HepG2 (cell line): ENCODE measurements at regions not wholly inside any gene's neighbourhood (a gene's known extent, or its start where the extent isn't known, plus 50 kb on each side); places are given as distances from the start of the nearest gene placed in this dataset.

Experiments
- ATAC-seq: fragments of 200-7000 bp; cut with Tn5 transposase; 3 replicates; pipeline ENCODE4 v1.9.1; 2020; ENCODE audit warnings: mild to moderate bottlenecking, moderate library complexity
- BruUV-seq: library from RNA; stranded (reverse); fragments of 400-500 nt; replicated peaks from 2 replicates; lab custom pipeline; 2021; lab: Mats Ljungman, UMichigan
- CTCF ChIA-PET: fragments of 300-600 bp; formaldehyde crosslinking; extraction: SDS; loops from one replicate; lab custom pipeline; 2021; ENCODE audit warnings: low total read pairs, inconsistent platforms, low intra/inter-chr PET ratio; lab: Yijun Ruan, JAX
- POLR2A ChIA-PET: fragments of 350-600 bp; sonication (Branson Sonifier 250); formaldehyde crosslinking; loops from one replicate; lab custom pipeline; 2020; ENCODE audit warnings: antibody characterized with exemption, inconsistent platforms; lab: Yijun Ruan, JAX
- DNase-seq: peaks from one replicate; pipeline ENCODE4 v3.0.0-alpha.2; 2015; ENCODE audit warnings: low spot score
- FAIRE-seq: peaks from 3 replicates; lab custom pipeline; 2011; peaks lifted over from hg19 to GRCh38; lab: Jason Lieb, UNC
- H2AFZ ChIP-seq: one replicate; pipeline ENCODE4 v1.6.1; 2011; ENCODE audit warnings: low read length, inconsistent platforms
- H3K27ac ChIP-seq: fragments of 300-600 bp; 3 replicates; pipeline ENCODE4 v1.8.0; 2011; ENCODE audit warnings: mixed run types, mild to moderate bottlenecking, mixed read lengths, low read length, inconsistent platforms; ENCODE audit not compliant: insufficient read depth; ENCODE audit errors: extremely low read length
- H3K27me3 ChIP-seq, 2 experiments: fragments of 200-600 bp in 1 of 2; 2 replicates in 1 of 2; 3 replicates in 1 of 2; pipeline versions ENCODE4 v1.6.0 to v1.8.0; 2011; ENCODE audit warnings: low read length in 2 of 2, mild to moderate bottlenecking in 2 of 2, moderate library complexity in 2 of 2, inconsistent platforms in 1 of 2; ENCODE audit not compliant: insufficient read depth in 2 of 2, control insufficient read depth in 1 of 2
- H3K36me3 ChIP-seq, 2 experiments: fragments of 200-600 bp in 1 of 2; replicated peaks in 1 of 2; 2 replicates in 1 of 2; 3 replicates in 1 of 2; pipeline versions ENCODE4 v1.5.1 to v1.8.0; 2011; ENCODE audit warnings: low read length in 2 of 2, inconsistent platforms in 1 of 2; ENCODE audit not compliant: insufficient read depth in 2 of 2, control insufficient read depth in 1 of 2
- H3K4me1 ChIP-seq: 2 replicates; pipeline ENCODE4 v1.5.1; 2012; ENCODE audit warnings: low read length, inconsistent platforms; ENCODE audit not compliant: insufficient read depth
- H3K4me2 ChIP-seq: 2 replicates; pipeline ENCODE4 v1.6.0; 2011; ENCODE audit warnings: low read depth, low read length, inconsistent platforms
- H3K4me3 ChIP-seq, 3 experiments: fragments of 200-600 bp in 1 of 3; sonication (generic), shearing (Covaris generic) in 1 of 3; replicated peaks in 1 of 3; 2 replicates each; pipeline ENCODE4 v1.5.1; 2011 to 2016; ENCODE audit warnings: low read length in 3 of 3, inconsistent platforms in 2 of 3, low read depth in 2 of 3, mild to moderate bottlenecking in 2 of 3, control low read depth in 1 of 3, mixed read lengths in 1 of 3; ENCODE audit not compliant: insufficient read depth in 1 of 3
- H3K79me2 ChIP-seq: one replicate; pipeline ENCODE4 v1.6.1; 2011; ENCODE audit warnings: low read length, inconsistent platforms; ENCODE audit not compliant: insufficient read depth
- H3K9ac ChIP-seq: 2 replicates; pipeline ENCODE4 v1.6.0; 2011; ENCODE audit warnings: mild to moderate bottlenecking, low read depth, low read length, inconsistent platforms; ENCODE audit not compliant: insufficient read depth
- H3K9me3 ChIP-seq: 2 replicates; pipeline ENCODE4 v1.5.1; 2012; ENCODE audit warnings: mild to moderate bottlenecking, low read length
- H4K20me1 ChIP-seq: 2 replicates; pipeline ENCODE4 v1.6.0; 2011; ENCODE audit warnings: inconsistent platforms, mild to moderate bottlenecking, low read length, moderate library complexity; ENCODE audit not compliant: insufficient read depth
- HCFC1 ChIP-seq: fragments of 150-350 bp; IDR thresholded peaks from 2 replicates; pipeline ENCODE4 v1.6.1; 2014; ENCODE audit warnings: low read depth, low read length
- NFRKB ChIP-seq: fragments of 450-650 bp; IDR thresholded peaks from 2 replicates; pipeline ENCODE4 v1.6.1; 2017
- ZFAT ChIP-seq: sonication (generic); formaldehyde crosslinking; conservative IDR thresholded peaks from 2 replicates; pipeline ENCODE4 v1.8.1; 2023; ENCODE audit warnings: missing genetic modification reagents, inconsistent platforms
- ZNF441 ChIP-seq: sonication (generic); formaldehyde crosslinking; IDR thresholded peaks from 2 replicates; pipeline ENCODE4 v1.7.0; 2021; ENCODE audit warnings: missing genetic modification reagents, borderline replicate concordance
- ZNF619 ChIP-seq: sonication (generic); formaldehyde crosslinking; IDR thresholded peaks from 2 replicates; pipeline ENCODE4 v1.4.0; 2020; ENCODE audit warnings: mild to moderate bottlenecking, missing genetic modification reagents
- WGBS: methylation state at CpG from one replicate; pipeline ENCODE4 v1.1.6; 2017; ENCODE audit warnings: low lambda C conversion rate; 5-methylcytosine and 5-hydroxymethylcytosine counted together
- in situ Hi-C: cut with HindIII; loops from 2 replicates; pipeline ENCODE4 v1.10.0; 2017; ENCODE audit warnings: low pct_unique_long_range_greater_than_20kb; ENCODE audit not compliant: extremely low pct_ligation_motif_present
- intact Hi-C: fragments of 100-400 bp; cut with micrococcal nuclease; formaldehyde crosslinking; loops from one replicate; pipeline ENCODE4 v1.10.0; 2022; ENCODE audit not compliant: unreplicated experiment
- TF ChIP-seq, protein P1 (sequence below): sonication (generic); formaldehyde crosslinking; IDR thresholded peaks from 2 replicates; pipeline ENCODE4 v1.4.0; 2020; ENCODE audit warnings: mild to moderate bottlenecking, missing genetic modification reagents, borderline replicate concordance
- TF ChIP-seq, protein P2 (sequence below): fragments of 450-650 bp; IDR thresholded peaks from 2 replicates; pipeline ENCODE4 v1.6.1; 2017

- in situ Hi-C loops: no loop called here
- ChIA-PET CTCF (no interaction called here), POLR2A (no interaction called here)
- FAIRE-seq (no peak), DNase-seq (no peak), ATAC-seq (no peak)
- H3K4me3 ChIP-seq: no peak overlapping the region
- WGBS: 26% methylated on average over 3 of the region's 3 CpGs
- H3K9me3 ChIP-seq: peaks cover 6% of the 10 kb centered on the region; the same call in 1 of the 2 replicates
- TF ChIP-seq ZNF619 (CRISPR knock-in tag): no peak
- TF ChIP-seq NFRKB: no peak
- no peak for TF ChIP-seq ZNF441 (CRISPR knock-in tag)
- TF ChIP-seq, protein P1, sequence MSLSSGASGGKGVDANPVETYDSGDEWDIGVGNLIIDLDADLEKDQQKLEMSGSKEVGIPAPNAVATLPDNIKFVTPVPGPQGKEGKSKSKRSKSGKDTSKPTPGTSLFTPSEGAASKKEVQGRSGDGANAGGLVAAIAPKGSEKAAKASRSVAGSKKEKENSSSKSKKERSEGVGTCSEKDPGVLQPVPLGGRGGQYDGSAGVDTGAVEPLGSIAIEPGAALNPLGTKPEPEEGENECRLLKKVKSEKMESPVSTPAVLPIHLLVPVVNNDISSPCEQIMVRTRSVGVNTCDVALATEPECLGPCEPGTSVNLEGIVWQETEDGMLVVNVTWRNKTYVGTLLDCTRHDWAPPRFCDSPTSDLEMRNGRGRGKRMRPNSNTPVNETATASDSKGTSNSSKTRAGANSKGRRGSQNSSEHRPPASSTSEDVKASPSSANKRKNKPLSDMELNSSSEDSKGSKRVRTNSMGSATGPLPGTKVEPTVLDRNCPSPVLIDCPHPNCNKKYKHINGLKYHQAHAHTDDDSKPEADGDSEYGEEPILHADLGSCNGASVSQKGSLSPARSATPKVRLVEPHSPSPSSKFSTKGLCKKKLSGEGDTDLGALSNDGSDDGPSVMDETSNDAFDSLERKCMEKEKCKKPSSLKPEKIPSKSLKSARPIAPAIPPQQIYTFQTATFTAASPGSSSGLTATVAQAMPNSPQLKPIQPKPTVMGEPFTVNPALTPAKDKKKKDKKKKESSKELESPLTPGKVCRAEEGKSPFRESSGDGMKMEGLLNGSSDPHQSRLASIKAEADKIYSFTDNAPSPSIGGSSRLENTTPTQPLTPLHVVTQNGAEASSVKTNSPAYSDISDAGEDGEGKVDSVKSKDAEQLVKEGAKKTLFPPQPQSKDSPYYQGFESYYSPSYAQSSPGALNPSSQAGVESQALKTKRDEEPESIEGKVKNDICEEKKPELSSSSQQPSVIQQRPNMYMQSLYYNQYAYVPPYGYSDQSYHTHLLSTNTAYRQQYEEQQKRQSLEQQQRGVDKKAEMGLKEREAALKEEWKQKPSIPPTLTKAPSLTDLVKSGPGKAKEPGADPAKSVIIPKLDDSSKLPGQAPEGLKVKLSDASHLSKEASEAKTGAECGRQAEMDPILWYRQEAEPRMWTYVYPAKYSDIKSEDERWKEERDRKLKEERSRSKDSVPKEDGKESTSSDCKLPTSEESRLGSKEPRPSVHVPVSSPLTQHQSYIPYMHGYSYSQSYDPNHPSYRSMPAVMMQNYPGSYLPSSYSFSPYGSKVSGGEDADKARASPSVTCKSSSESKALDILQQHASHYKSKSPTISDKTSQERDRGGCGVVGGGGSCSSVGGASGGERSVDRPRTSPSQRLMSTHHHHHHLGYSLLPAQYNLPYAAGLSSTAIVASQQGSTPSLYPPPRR: no peak
- intact Hi-C loops: no loop called here
- no peak overlapping the region for H2AFZ ChIP-seq
- peaks cover 17% of the 10 kb centered on the region for H3K4me1 ChIP-seq
- no TSS peak for BruUV-seq
- H3K4me2 ChIP-seq: no peak overlapping the region
- no peak overlapping the region for H3K9ac ChIP-seq
- peaks cover 0 to 2% of the 10 kb centered on the region in 2 experiments; a peak in 2 of 5 replicates for H3K27me3 ChIP-seq
- no peaks in the 10 kb centered on the region for H4K20me1 ChIP-seq
- no peaks in the 10 kb centered on the region for H3K79me2 ChIP-seq
- H3K36me3 ChIP-seq: no peaks in the 10 kb centered on the region
- no peak overlapping the region for H3K27ac ChIP-seq
Measured at GRCh38 chr4:185881430-185881829, 69.4 kb upstream of the SORBS2 start.

DNA sequence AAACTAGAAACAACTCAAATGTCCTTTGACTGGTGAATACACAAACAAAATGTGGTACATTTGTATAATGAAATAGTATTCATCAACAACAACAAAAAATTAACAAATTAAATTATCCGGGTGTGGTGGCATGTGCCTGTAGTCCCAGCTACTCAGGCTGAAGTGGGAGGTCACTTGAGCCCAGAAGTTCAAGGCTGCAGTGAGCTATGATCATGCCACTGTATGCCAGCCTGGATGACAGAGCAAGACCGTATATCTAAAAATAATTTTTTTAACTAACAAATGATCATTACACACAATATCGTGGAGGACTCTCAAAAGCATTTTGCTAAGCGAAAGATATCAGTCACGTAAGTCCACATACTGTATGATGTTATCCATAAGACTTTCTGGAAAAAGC is 71.6 kb upstream of the SORBS2 start:
- no peak for DNase-seq
- Histone ChIP-seq H3K9ac (no peak overlapping the region), H3K4me3 (no peak overlapping the region), H3K36me3 (no peaks in the 10 kb centered on the region), H3K4me1 (peaks cover 17% of the 10 kb centered on the region), H3K9me3 (peaks cover 12% of the 10 kb centered on the region), H3K27me3 (peaks cover 0 to 2% of the 10 kb centered on the region in 2 experiments; a peak in 2 of 5 replicates), H3K79me2 (no peaks in the 10 kb centered on the region), H2AFZ (no peak overlapping the region), H3K4me2 (no peak overlapping the region), H3K27ac (no peak overlapping the region), H4K20me1 (no peaks in the 10 kb centered on the region)
- POLR2A ChIA-PET: no interaction called here
- in situ Hi-C loops (no loop called here), intact Hi-C loops (no loop called here)
- CTCF ChIA-PET: no interaction called here
- no peak for ATAC-seq
- WGBS: 77% methylated on average over 5 of the region's 5 CpGs
- FAIRE-seq: no peak
- no TSS peak for BruUV-seq
- TF ChIP-seq, protein P2, sequence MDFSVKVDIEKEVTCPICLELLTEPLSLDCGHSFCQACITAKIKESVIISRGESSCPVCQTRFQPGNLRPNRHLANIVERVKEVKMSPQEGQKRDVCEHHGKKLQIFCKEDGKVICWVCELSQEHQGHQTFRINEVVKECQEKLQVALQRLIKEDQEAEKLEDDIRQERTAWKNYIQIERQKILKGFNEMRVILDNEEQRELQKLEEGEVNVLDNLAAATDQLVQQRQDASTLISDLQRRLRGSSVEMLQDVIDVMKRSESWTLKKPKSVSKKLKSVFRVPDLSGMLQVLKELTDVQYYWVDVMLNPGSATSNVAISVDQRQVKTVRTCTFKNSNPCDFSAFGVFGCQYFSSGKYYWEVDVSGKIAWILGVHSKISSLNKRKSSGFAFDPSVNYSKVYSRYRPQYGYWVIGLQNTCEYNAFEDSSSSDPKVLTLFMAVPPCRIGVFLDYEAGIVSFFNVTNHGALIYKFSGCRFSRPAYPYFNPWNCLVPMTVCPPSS: no peak
- TF ChIP-seq HCFC1: no peak
- no peak for TF ChIP-seq ZFAT (CRISPR knock-in tag)
